Testis (tissue), 2 donors: ENCODE measurements at regions not wholly inside any gene's neighbourhood (a gene's known extent, or its start where the extent isn't known, plus 50 kb on each side); places are given as distances from the start of the nearest gene placed in this dataset.

ENCODE experiments used
- DNase-seq: peaks from one replicate; pipeline ENCODE4 v3.0.0-alpha.2; 2019
- H3K27ac ChIP-seq, 2 donors: fragments of 200-600 bp; sonication (generic); one replicate each; pipeline ENCODE4 v1.5.1; 2019
- H3K27me3 ChIP-seq: fragments of 200-600 bp; sonication (generic); one replicate; pipeline ENCODE4 v1.5.1; 2019
- H3K36me3 ChIP-seq: fragments of 200-600 bp; sonication (generic); one replicate; pipeline ENCODE4 v1.5.1; 2017; ENCODE audit warnings: low read depth; ENCODE audit errors: missing control alignments
- H3K4me1 ChIP-seq: fragments of 200-600 bp; sonication (generic); one replicate; pipeline ENCODE4 v1.5.1; 2019
- H3K4me3 ChIP-seq, 2 donors: fragments of 200-600 bp; sonication (generic); one replicate each; pipeline ENCODE4 v1.5.1; 2017 to 2019
- H3K9me3 ChIP-seq: fragments of 200-600 bp; sonication (generic); one replicate; pipeline ENCODE4 v1.5.1; 2017
- CTCF ChIP-seq, 3 experiments: fragments of 450-650 bp in 2 of 3; fragments of 200-600 bp in 1 of 3; sonication (generic) in 1 of 3; IDR thresholded peaks; one replicate each; pipeline ENCODE4 v1.5.1; 2016 to 2019; ENCODE audit warnings: antibody characterized with exemption in 3 of 3, mild to moderate bottlenecking in 2 of 3, moderate library complexity in 1 of 3
- POLR2A ChIP-seq: fragments of 450-650 bp; IDR thresholded peaks from one replicate; pipeline ENCODE4 v1.6.1; 2017; ENCODE audit warnings: antibody characterized with exemption, mild to moderate bottlenecking, moderate library complexity
- WGBS, 2 donors: methylation state at CpG; one replicate each; pipeline ENCODE4 v1.1.5; 2018; 5-methylcytosine and 5-hydroxymethylcytosine counted together
- intact Hi-C: fragments of 100-400 bp; cut with DNase I; formaldehyde crosslinking; loops from one replicate; pipeline ENCODE4 v1.15.1; 2023; ENCODE audit warnings: low total_unique reads

GRCh38 chr4:174037049-174037448 lies 246.4 kb downstream of the FBXO8 start:
- Histone ChIP-seq H3K36me3 (no peaks in the 10 kb centered on the region), H3K4me1 (no peaks in the 10 kb centered on the region), H3K9me3 (no peaks in the 10 kb centered on the region), H3K4me3 (no peak overlapping the region), H3K27ac (no peak overlapping the region), H3K27me3 (no peaks in the 10 kb centered on the region)
- DNase-seq: no peak
- TF ChIP-seq POLR2A: no peak
- TF ChIP-seq CTCF (IDR thresholded peaks at IDR 0.05): no peak
- 67 to 80% methylated on average over 8 of the region's 8 CpGs for WGBS, 2 donors
- intact Hi-C loops: no loop called here

- H3K27me3 ChIP-seq: no peaks in the 10 kb centered on the region
- H3K27ac ChIP-seq: no peak overlapping the region
- no peaks in the 10 kb centered on the region for H3K9me3 ChIP-seq
- no peak for DNase-seq
- no peaks in the 10 kb centered on the region for H3K4me1 ChIP-seq
- H3K36me3 ChIP-seq: no peaks in the 10 kb centered on the region
- H3K4me3 ChIP-seq: no peak overlapping the region
- intact Hi-C loops: no loop called here
- TF ChIP-seq POLR2A (no peak), CTCF (IDR thresholded peaks at IDR 0.05) (no peak)
- WGBS, 2 donors: 71 to 79% methylated on average over 4 of the region's 4 CpGs
Measured at GRCh38 chr4:174036576-174036975, 246.9 kb downstream of the FBXO8 start.

DNA sequence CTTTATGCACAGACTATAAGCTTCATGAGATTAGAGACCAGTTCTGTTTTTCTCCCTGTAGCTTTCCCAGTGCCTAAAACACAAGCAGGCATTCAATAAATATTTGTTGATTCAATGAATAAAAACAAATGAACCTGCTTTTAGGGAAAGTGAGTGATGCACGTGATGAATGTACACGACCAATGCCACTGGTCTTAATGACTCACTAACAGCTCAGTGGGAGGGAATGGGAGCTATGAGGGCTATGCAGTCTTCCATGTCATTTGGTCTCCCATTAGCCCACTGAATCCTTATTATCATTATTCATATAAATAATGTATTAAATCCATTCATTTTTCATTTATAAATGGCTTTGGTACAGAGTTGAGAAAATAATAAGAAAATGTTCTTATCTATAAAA lies 247.4 kb downstream of the FBXO8 start:
- no peak for DNase-seq
- Histone ChIP-seq H3K27me3 (no peaks in the 10 kb centered on the region), H3K36me3 (no peaks in the 10 kb centered on the region), H3K4me3 (no peak overlapping the region), H3K4me1 (no peaks in the 10 kb centered on the region), H3K9me3 (no peaks in the 10 kb centered on the region), H3K27ac (no peak overlapping the region)
- intact Hi-C loops: no loop called here
- WGBS, 2 donors: 77% methylated on average over 2 of the region's 2 CpGs
- no peak for TF ChIP-seq POLR2A
- TF ChIP-seq CTCF (IDR thresholded peaks at IDR 0.05): no peak

GRCh38 chr4:174023641-174024040 lies 259.8 kb downstream of the FBXO8 start:
- Histone ChIP-seq H3K4me3 (no peak overlapping the region), H3K27ac (no peak overlapping the region), H3K9me3 (no peaks in the 10 kb centered on the region), H3K36me3 (no peaks in the 10 kb centered on the region), H3K27me3 (no peaks in the 10 kb centered on the region), H3K4me1 (no peaks in the 10 kb centered on the region)
- TF ChIP-seq POLR2A: no peak
- no peak for TF ChIP-seq CTCF (IDR thresholded peaks at IDR 0.05)
- 47 to 90% methylated on average over 2 of the region's 2 CpGs for WGBS, 2 donors
- no peak for DNase-seq
- intact Hi-C loops: no loop called here

DNA sequence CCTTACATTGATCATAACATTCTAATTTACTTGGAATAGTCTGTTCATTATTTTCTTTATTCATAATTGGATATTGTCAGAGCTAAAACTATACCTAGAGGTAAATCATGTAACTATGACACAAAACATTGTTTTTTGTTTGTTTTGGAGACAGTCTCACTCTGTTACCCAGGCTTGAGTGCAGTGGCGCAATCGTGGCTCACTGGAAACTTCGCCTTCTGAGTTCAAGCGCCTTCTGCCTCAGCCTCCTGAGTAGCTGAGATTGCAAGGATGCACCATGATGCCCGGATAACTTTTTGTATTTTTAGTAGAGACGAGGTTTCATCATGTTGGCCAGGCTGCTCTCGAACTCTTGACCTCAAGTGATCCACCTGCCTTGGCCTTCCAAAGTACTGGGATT lies 265.2 kb downstream of the FBXO8 start:
- Histone ChIP-seq H3K4me1 (no peaks in the 10 kb centered on the region), H3K27ac (no peak overlapping the region), H3K27me3 (no peaks in the 10 kb centered on the region), H3K36me3 (no peaks in the 10 kb centered on the region), H3K4me3 (no peak overlapping the region), H3K9me3 (no peaks in the 10 kb centered on the region)
- TF ChIP-seq CTCF (IDR thresholded peaks at IDR 0.05) (no peak), POLR2A (no peak)
- no peak for DNase-seq
- 88 to 91% methylated on average over 7 of the region's 7 CpGs for WGBS, 2 donors
- intact Hi-C loops: no loop called here
